ENCODE measurements at regions not wholly inside any gene's neighbourhood (a gene's known extent, or its start where the extent isn't known, plus 50 kb on each side); places are given as distances from the start of the nearest gene placed in this dataset.
"Not testable (repeated sequence)": the region's sequence is repeated elsewhere in the genome, so short reads cannot be mapped to it uniquely, and the experiment has no call there.

DNA sequence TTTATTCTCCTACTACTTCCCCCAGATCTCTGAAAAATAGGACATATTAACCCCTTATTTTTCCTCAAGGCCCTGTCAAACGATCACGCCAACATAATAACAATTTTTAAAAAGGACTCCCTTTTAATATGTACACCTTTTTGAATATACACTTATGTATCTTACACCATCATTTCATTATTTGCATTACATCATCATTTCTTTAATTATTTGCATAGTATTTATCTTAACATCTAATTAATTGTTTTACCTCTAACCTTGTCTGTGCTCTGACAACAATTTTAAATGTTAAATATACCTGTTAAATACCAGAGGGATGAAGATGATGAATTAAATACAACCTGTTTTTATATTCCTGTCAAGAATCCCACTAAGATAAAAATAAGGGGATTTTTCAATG is 432.2 kb downstream of the PTPRC start:
- intact Hi-C loops (cut with DNase I) = no loop called here

DNA sequence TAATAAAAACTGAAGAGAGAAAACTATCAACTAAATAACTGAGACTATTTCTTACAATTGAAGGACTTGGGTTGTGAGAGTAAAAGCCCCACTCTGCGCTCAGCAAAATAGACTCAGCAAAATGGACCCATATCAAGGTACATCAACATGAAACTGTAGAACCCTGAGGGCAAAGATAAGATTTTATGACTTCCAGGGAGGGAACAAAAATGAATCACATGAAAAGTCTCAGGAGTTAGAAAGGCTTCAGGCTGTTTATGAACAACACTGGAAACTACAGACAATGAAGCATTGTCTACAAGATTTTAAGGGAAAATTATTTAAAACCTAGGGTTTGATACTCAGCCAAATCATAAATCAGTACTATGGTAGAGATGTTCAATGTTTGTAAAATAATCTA is 434.3 kb downstream of the PTPRC start:
- intact Hi-C loops (cut with DNase I) = no loop called here
- DNase-seq = no peak

More for the DNA sequence above, 432.2 kb downstream of the PTPRC start:
- DNase-seq = no peak

DNA sequence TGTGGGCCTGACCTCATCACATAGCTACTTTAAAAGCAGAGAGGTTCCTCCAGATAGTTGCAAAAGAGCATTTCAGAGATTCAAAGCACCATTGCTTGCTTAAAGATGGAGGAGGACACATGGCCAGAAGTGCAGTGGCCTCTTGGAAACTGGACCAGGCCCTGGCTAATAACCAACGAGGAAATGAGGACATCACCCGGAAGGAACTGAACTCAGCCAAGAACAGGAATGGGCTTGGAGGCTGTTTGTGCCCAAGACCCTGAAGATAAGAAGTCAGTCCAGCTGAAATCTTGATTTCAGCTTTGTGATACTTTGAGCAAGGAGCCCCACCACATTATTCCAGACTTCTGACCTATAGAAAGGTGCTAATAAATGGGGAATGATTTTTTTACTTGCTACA is 437.0 kb downstream of the PTPRC start:
- DNase-seq = no peak
- intact Hi-C loops (cut with DNase I) = no loop called here

DNA sequence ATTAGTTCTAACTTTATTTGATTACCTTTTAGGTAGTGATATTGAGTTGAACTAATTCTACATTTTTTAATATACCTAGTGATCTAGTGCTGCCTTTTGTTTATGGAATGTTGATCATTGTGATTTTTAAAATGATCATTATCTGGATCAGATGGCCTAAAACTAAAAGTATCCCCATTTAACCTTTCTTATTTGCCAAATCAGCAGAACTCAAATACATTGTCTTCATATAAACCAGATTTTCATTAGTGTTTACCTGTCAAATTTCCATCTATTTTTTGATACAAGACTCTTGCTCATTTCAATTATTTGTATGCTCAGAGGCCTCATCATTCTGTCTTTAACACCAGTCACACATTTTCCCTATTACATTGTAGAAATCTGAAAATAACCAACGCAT is 441.2 kb downstream of the PTPRC start:
- intact Hi-C loops (cut with DNase I) = loop anchor here (2.0 kb wide), 1 partner anchor 143 kb away; no protein-coding TSS in a partner anchor
- no peak for DNase-seq

DNA sequence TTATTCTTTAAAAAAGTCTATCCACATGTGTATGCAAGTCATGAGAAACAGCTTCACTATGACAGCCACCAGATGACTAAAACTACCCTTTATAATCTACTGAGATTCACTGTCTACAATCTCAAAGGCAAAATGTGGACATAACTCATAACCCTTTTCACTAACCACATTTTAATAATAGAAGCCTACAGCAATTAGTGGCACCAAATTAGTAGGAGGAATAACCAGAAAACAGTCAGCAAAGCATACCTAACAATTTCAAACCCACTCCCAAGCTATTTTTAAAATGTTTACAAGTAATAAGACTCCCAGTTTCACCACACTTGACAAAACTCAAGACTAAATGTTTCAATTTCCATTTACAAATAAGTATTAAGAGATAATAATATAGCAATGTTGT is 442.9 kb downstream of the PTPRC start:
- intact Hi-C loops (cut with DNase I) = loop anchor here (2.0 kb wide), 1 partner anchor 145 kb away; no protein-coding TSS in a partner anchor
- DNase-seq = no peak

DNA sequence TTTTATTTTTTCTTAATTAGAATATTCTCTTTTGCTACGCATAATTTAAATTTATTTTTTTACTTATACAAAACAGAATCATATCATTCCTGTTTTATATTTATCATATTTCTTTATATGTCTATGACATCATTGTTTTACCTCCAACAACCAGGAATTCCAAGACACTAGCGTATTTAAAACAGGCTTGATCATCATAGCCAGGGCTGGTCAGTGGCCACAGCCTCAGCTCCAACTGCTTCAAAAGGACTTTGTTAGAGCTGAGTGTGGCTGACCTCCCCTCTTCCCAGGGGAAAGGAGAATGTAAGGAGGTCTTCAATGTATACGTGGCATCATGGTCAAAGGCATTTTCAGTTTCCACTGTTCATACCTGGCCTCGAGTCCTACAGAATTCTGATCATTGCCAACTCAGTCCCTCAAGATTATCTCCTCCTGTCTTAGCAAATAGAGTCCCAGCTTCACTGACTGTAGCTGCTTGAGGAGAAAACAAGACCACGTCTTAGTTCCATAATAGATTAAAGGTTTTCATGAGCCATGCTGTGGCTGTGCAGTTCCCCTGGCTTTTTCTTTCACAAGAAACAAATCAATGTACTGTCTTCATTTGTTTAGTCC is 444.0 kb downstream of the PTPRC start:
- intact Hi-C loops (cut with DNase I) = no loop called here
- peak in 25 of 42 donors; percentile 6 to 69 (median 28) for DNase-seq

DNA sequence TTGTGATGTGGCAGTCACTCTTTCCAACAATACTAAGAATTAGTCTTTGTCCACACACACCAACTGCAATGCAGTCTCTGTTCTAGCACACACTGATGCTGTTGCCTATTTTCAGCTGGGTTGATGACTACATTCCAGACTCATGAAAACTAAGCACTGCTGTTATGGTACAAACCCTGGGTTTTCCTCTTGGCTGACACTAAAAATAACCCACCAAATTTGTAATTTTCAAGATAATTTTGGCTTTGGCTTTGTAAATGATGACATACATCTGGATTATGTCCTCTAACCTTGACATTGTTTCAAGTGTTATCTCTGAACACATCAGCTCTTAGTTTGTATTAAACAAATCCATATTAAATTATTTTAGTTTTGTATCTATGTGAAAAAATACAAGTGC is 444.8 kb downstream of the PTPRC start:
- peak in 31 of 42 donors; percentile 4 to 83 (median 57) for DNase-seq
- intact Hi-C loops (cut with DNase I) = no loop called here

DNA sequence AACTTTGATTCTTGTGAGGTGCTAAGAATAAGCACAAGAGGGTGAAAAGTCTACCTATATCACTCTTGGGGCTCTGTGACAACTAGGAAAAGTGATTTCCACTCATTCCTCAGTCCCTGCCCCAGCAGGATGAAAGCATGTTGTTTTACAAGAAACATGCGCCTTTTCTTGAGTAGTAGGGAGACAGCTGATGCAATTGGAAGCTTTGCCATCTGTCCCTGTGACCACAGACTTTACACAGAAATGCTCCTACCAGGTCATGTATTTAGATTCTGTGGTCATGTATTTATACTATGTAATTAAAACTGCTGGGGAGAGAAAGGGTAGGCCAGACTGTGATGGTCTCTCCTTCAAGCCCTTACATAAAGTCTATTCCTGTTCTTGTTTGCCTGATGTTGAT is 445.5 kb downstream of the PTPRC start:
- intact Hi-C loops (cut with DNase I) = no loop called here
- DNase-seq = peak in 2 of 42 donors; percentile 6 to 26

DNA sequence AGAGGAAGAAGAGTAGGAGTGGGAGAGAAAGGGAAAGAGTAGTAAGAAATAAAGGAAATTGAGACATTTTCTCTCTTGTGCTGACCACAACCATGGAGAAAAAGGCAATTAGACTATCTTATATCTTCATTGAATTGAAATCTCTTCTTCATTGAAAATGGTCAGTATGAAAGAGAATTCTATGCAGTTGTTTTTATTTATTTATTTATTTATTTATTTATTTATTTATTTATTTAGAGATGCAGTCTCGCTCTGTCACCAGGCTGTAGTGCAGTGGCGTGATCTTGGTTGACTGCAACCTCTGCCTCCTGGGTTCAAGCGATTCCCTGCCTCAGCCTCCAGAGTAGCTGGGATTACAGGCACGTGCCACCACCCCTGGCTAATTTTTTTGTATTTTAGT is 447.1 kb downstream of the PTPRC start:
- DNase-seq = no peak
- intact Hi-C loops (cut with DNase I) = no loop called here

DNA sequence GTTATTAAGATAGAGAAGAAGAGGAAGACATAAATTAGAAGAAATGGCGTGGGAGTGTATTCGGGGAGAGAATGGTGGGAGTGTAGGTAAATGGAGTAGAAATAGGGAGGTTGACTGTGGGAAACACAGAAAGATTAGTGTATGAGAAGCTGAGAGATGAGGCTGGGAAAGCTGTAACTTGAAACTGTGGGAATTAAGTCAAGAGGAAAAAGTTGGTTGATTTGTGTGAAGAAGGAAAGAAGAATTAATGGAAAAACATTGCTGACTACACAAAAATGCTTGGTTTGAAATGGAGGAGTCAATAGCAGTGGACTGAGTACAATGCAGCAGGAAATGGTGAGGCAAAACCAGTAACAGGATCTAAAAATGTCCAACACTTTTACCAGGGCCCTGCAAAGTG is 448.3 kb downstream of the PTPRC start:
- intact Hi-C loops (cut with DNase I) = no loop called here
- no peak for DNase-seq

DNA sequence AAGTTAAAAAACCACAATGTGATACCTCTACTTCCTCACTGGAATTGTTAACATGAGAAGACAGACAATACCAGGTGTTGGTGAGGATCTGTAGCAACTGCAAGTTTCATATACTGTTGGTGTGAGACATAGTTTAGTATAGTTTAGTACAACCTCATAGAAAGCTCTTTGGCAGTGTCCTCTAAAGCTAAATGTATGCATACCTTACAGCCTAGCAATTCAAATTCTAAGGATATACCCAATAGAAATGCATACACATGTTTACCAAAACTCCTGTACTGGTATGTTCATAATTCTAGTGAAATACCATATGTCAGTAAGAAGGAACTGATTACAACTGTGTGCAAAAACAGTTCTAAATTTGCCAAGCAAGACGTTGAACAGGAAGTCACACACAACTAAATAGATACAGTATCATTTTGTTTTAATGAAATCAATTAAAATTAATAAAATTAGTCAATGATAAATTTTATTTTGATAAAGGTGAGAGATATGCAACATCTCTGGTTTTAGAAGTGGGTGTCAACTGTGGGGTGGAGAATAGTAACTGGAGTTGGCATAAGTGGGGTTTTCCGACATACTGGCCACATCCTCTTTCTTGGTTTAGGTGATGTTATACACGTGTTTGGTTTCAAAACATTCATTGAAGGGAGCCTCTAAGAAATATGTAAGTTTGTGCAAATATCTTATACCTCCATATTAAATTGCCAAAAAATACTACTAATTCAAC is 450.7 kb downstream of the PTPRC start:
- intact Hi-C loops (cut with DNase I) = no loop called here

DNA sequence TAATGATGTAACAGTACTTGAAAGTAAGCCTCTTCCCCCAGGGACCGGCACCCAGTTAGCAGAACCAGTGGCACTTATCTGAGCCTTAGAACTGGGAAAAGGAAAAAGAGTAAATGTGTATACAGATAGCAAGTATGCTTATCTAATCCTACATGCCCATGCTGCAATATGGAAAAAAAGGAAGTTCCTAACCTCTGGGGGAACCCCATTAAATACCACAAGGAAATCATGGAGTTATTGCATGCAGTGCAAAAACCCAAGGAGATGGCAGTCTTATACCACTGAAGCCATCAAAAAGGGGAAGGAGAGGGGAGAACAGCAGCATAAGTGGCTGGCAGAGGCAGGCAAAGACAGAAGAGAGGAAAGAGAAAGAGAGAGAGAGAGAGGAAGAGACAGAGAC is 456.8 kb downstream of the PTPRC start:
- intact Hi-C loops (cut with DNase I); DNase-seq: not testable (repeated sequence)

More for the DNA sequence above, 450.7 kb downstream of the PTPRC start:
- no peak for DNase-seq

DNA sequence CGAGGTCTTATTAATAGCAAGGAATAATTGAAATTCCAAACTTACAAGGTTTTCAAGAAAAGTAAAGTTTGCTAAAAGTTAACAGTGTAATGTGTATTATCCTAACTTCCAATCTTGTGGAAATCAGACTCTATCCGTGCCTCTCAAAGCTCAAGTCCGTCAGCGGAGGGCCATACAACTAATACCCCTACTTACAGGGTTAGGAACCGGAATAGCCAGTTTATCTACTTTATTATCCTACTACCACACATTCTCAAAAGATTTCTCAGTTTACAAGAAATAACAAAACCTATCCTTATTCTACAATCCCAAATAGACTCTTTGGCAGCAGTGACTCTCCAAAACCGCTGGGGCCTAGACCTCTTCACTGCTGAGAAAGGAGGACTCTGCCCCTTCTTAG is 457.8 kb downstream of the PTPRC start:
- intact Hi-C loops (cut with DNase I) = no loop called here
- DNase-seq = no peak

DNA sequence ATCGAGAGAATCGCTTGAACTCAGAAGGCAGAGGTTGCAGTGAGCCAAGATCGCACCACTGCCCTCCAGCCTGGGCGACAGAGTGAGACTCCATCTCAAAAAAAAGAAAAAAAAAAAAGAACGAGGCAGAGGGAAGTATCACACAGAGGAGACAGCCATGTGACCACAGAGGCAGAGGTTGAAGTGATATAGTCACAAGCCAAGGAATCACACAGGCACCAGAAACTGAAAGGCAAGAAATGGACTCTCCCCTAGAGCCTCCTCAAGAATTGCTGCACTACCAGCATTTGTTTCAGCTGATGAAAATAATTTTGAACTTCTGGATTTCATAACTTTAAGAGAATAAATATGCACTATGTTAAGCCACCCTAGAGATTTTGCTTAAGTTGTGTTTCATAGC is 459.6 kb downstream of the PTPRC start:
- intact Hi-C loops (cut with DNase I) = no loop called here
- no peak for DNase-seq

DNA sequence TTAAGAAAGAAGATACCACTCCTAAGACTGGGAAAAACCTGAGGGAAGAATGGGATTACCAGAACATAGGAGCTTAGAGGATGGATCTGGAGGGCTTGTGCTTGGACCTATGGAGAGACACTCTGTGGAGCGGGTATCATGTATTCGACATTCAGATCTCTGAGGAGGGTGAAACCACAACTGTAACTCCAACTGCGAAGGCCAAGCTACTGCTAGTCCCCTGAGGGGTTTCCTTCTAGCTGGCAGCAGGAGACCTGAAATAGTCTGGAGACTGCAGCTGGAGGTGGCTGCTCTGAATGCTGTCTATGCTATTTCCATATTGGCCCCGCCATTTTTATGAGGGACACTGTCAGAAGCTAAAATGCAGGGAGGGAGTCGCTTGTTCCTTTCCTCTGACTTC is 462.3 kb downstream of the PTPRC start:
- intact Hi-C loops (cut with DNase I) = no loop called here
- no peak for DNase-seq

DNA sequence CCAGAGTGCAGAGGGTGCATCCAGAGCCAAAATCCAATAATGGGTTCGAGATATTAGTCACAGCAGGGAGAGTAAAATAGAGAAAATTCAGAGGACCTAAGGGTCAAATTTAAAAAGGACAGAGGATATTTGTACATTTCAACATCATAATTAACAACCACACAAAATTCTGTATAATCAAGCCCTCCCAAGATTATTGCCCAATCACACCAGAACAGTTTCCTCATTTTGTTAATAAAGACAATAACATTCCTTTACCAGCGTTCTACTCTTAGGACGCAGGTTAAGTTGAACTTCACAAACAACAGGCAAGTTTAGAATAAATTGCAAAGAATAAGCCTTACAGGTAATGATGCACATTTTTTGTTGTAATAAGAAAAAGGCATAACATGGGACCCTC is 462.8 kb downstream of the PTPRC start:
- intact Hi-C loops (cut with DNase I) = no loop called here
- DNase-seq = no peak

DNA sequence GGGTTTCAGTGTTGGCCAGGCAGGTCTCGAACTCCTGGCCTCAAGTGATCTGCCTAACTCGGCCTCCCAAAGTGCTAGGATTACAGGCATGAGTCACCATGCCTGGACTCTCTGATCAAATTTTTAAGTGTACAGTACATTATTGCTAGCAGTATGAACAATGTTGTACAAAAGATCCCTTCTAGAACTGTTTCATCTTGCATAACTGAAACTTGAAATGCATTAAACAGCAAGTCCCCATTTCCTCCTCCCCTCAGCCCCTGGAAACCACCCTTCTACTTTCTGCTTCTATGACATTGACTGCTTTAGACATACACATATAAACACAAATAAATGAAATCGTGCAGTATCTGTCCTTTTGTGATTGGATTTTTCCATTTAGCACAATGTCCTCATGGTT is 463.4 kb downstream of the PTPRC start:
- DNase-seq = no peak
- intact Hi-C loops (cut with DNase I) = no loop called here

DNA sequence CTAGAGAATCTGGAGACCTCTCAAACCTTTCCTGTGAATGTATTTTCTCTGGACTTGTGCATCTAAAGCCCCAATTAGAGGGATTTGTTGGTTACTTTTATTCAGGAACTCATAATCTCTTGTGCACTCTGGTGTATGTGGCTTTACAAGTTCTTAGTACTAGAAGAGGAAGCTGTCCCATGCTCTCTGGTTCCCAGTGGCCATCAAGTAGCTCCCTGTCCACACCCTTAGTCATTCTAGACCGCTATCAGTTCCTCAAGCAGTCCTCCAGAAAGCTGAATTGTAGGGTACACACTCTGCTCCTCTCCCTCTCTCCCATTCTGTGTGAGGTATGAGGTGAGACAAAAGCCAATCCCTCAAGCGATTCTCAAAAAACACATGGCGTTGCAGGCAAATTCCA is 470.3 kb downstream of the PTPRC start:
- DNase-seq = no peak
- intact Hi-C loops (cut with DNase I) = no loop called here

DNA sequence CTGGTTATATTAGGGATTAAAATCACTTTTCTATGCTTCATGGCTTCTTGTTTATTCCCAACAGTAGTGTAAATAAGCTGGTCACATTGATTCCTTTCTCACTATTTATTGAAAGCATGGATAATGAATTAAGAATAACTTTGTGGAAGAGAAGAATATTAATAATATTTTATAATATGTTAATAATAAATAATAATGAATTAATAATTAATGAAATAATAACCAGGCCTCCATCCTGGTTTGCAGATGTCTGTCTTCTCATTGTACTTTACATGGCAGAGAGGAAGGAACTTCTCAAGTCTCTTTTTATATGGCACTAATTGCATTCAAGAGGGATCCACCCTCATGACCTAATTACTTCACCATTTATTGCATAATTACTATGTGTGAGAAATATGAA is 473.5 kb downstream of the PTPRC start:
- no peak for DNase-seq
- intact Hi-C loops (cut with DNase I) = loop anchor here (10.0 kb wide), 1 partner anchor 178 kb away; no protein-coding TSS in a partner anchor

DNA sequence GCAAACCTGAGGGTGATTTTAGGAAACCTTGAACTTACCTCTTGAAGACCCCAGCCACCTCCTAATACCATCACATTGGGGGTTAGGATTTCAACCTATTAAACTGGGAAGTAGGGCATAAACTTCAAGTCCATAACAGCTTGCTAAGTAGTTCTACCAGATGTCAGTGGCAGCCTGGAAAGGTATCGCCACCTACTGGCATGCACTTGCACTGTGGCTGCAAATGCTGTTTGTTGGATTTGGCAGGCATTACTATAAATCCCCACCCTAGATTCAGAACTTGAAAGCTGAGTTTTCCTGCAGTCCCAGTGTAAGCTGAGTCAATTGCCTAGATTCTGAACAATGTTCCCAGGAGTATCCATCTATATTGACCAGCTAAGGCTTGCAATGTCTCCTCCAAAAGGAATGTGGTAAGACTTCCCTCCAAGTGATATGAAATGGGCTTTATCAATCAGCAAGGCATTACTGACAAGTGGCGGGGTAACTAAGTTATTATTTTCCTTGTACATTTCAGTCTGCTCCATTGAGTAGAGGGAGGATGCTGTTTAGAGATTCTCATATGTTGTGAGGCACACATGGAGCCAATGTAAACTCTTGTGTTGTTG is 474.5 kb downstream of the PTPRC start:
- DNase-seq = peak in 41 of 42 donors; percentile 33 to 89 (median 71)
- intact Hi-C loops (cut with DNase I) = loop anchor here (10.0 kb wide), 1 partner anchor 179 kb away; no protein-coding TSS in a partner anchor
